HG03025 (cell line): ENCODE measurements at regions not wholly inside any gene's neighbourhood (a gene's known extent, or its start where the extent isn't known, plus 50 kb on each side); places are given as distances from the start of the nearest gene placed in this dataset.
A peak's percentile ranks its signal among the peaks of the same experiment; 100 is the strongest.
"Not testable (repeated sequence)": the region's sequence is repeated elsewhere in the genome, so short reads cannot be mapped to it uniquely, and the experiment has no call there.

Experiments
- ATAC-seq: cut with Tn5 transposase; IDR thresholded peaks from one replicate; pipeline ENCODE4 v1.9.1; 2021; ENCODE audit warnings: mild to moderate bottlenecking, moderate library complexity; ENCODE audit not compliant: unreplicated experiment, low FRiP score

GRCh38 chr2:107093426-107093957, 207.5 kb upstream of the ST6GAL2 start:
- ATAC-seq, result no peak

GRCh38 chr2:107094450-107094986, 208.6 kb upstream of the ST6GAL2 start:
- ATAC-seq, result no peak

- ATAC-seq, result no peak
Measured at GRCh38 chr2:107102176-107102575, 216.2 kb upstream of the ST6GAL2 start.

GRCh38 chr2:107107351-107107750, 221.4 kb upstream of the ST6GAL2 start:
- ATAC-seq, result no peak

- ATAC-seq, result no peak
Measured at GRCh38 chr2:107108556-107108955, 222.6 kb upstream of the ST6GAL2 start.

- no peak for ATAC-seq
Measured at GRCh38 chr2:107111623-107112022, 225.7 kb upstream of the ST6GAL2 start.

- no peak for ATAC-seq
Measured at GRCh38 chr2:107112561-107112960, 226.6 kb upstream of the ST6GAL2 start.

- ATAC-seq, result no peak
Measured at GRCh38 chr2:107128381-107128780, 242.4 kb upstream of the ST6GAL2 start.

- ATAC-seq, result peak; percentile 69
Measured at GRCh38 chr2:107132070-107132469, 246.1 kb upstream of the ST6GAL2 start.

- no peak for ATAC-seq
Measured at GRCh38 chr2:107132746-107133145, 246.8 kb upstream of the ST6GAL2 start.

- ATAC-seq, result no peak
Measured at GRCh38 chr2:107133412-107133811, 247.4 kb upstream of the ST6GAL2 start.

- ATAC-seq, result no peak
Measured at GRCh38 chr2:107136733-107137132, 250.8 kb upstream of the ST6GAL2 start.

GRCh38 chr2:107137706-107138105, 251.7 kb upstream of the ST6GAL2 start:
- ATAC-seq, result no peak

- no peak for ATAC-seq
Measured at GRCh38 chr2:107146181-107146580, 260.2 kb upstream of the ST6GAL2 start.

GRCh38 chr2:107146645-107147044, 260.7 kb upstream of the ST6GAL2 start:
- not testable (repeated sequence) for ATAC-seq

GRCh38 chr2:107148055-107148454, 262.1 kb upstream of the ST6GAL2 start:
- ATAC-seq, result no peak

GRCh38 chr2:107148496-107148895, 262.5 kb upstream of the ST6GAL2 start:
- ATAC-seq, result no peak

- no peak for ATAC-seq
Measured at GRCh38 chr2:107160640-107161239, 274.8 kb upstream of the ST6GAL2 start.

- no peak for ATAC-seq
Measured at GRCh38 chr2:107168141-107168540, 282.2 kb upstream of the ST6GAL2 start.

GRCh38 chr2:107174171-107174570, 288.2 kb upstream of the ST6GAL2 start:
- no peak for ATAC-seq

GRCh38 chr2:107182981-107183380, 297.0 kb upstream of the ST6GAL2 start:
- no peak for ATAC-seq

GRCh38 chr2:107187870-107188269, 301.9 kb upstream of the ST6GAL2 start:
- ATAC-seq, result no peak
